Activated B cell treated with CpG ODN at 0.5 μM for 24 hours (primary cell): ENCODE measurements at regions not wholly inside any gene's neighbourhood (a gene's known extent, or its start where the extent isn't known, plus 50 kb on each side); places are given as distances from the start of the nearest gene placed in this dataset.

Source experiments
- ATAC-seq: fragments of 200-7000 bp; cut with Tn5 transposase; one replicate; pipeline ENCODE4 v1.10.0; 2021; ENCODE audit warnings: low read depth, mild to moderate bottlenecking, moderate library complexity
- CTCF ChIA-PET: fragments of 350-600 bp; sonication (Branson Sonifier 250); formaldehyde crosslinking; loops from one replicate; lab custom pipeline; 2021; ENCODE audit warnings: antibody characterized with exemption; lab: Charles Lee
- POLR2A ChIA-PET: fragments of 350-600 bp; sonication (Branson Sonifier 250); formaldehyde crosslinking; loops from one replicate; lab custom pipeline; 2021; ENCODE audit warnings: antibody characterized with exemption; lab: Charles Lee
- DNase-seq: peaks from one replicate; pipeline ENCODE4 v3.0.0; 2022
- H3K27ac Mint-ChIP-seq: one replicate; pipeline ENCODE4 v1.8.0; 2020; ENCODE audit warnings: mixed read lengths
- H3K27me3 Mint-ChIP-seq: one replicate; pipeline ENCODE4 v1.8.0; 2021; ENCODE audit warnings: mixed read lengths
- H3K36me3 Mint-ChIP-seq: one replicate; pipeline ENCODE4 v1.8.0; 2021; ENCODE audit warnings: low read depth, mixed read lengths
- H3K4me1 Mint-ChIP-seq: one replicate; pipeline ENCODE4 v1.8.0; 2021; ENCODE audit warnings: mixed read lengths
- H3K4me3 Mint-ChIP-seq: one replicate; pipeline ENCODE4 v1.8.0; 2020; ENCODE audit warnings: mild to moderate bottlenecking, mixed read lengths
- H3K9me3 Mint-ChIP-seq: one replicate; pipeline ENCODE4 v1.8.0; 2020; ENCODE audit warnings: mixed read lengths
- intact Hi-C: fragments of 100-400 bp; cut with micrococcal nuclease; formaldehyde crosslinking; loops from one replicate; pipeline ENCODE4 v1.15.1; 2024
- TF ChIP-seq, protein P1 (sequence below): fragments of 200-600 bp; IDR thresholded peaks from one replicate; pipeline ENCODE4 v1.8.0; 2022; ENCODE audit warnings: antibody characterized with exemption, mild to moderate bottlenecking

DNA sequence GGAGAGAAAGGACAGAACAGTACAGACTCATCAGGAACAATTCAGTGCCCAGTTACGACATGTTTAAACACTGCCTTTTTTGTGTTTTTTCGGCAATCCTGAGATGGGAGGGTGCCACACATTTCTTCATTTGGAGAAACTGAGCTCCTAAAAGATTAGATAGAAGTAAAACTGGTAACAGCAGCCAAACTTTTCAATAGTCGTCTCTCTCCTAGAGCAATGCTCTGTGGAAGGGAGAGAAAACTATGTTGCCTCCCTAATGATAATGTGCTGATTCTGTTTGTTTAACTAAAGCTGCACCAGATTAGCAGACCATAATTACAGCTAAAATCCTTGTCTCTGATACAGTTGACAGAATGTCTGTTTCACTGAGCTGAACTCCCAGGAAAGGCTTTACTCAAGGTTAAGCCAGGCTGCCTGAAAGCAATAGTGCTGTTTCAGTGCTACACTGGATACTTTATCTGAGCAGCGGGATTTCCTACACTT is 76.2 kb upstream of the CXADR start:
- H3K27me3 Mint-ChIP-seq = peaks cover 3% of the 10 kb centered on the region
- intact Hi-C loops = no loop called here
- no peak overlapping the region for H3K4me3 Mint-ChIP-seq
- no peaks in the 10 kb centered on the region for H3K4me1 Mint-ChIP-seq
- H3K27ac Mint-ChIP-seq = no peak overlapping the region
- CTCF ChIA-PET = no interaction called here
- POLR2A ChIA-PET = no interaction called here
- no peak for DNase-seq
- no peaks in the 10 kb centered on the region for H3K36me3 Mint-ChIP-seq
- ATAC-seq = no peak
- H3K9me3 Mint-ChIP-seq = no peaks in the 10 kb centered on the region
- TF ChIP-seq, protein P1, sequence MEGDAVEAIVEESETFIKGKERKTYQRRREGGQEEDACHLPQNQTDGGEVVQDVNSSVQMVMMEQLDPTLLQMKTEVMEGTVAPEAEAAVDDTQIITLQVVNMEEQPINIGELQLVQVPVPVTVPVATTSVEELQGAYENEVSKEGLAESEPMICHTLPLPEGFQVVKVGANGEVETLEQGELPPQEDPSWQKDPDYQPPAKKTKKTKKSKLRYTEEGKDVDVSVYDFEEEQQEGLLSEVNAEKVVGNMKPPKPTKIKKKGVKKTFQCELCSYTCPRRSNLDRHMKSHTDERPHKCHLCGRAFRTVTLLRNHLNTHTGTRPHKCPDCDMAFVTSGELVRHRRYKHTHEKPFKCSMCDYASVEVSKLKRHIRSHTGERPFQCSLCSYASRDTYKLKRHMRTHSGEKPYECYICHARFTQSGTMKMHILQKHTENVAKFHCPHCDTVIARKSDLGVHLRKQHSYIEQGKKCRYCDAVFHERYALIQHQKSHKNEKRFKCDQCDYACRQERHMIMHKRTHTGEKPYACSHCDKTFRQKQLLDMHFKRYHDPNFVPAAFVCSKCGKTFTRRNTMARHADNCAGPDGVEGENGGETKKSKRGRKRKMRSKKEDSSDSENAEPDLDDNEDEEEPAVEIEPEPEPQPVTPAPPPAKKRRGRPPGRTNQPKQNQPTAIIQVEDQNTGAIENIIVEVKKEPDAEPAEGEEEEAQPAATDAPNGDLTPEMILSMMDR = no peak

DNA sequence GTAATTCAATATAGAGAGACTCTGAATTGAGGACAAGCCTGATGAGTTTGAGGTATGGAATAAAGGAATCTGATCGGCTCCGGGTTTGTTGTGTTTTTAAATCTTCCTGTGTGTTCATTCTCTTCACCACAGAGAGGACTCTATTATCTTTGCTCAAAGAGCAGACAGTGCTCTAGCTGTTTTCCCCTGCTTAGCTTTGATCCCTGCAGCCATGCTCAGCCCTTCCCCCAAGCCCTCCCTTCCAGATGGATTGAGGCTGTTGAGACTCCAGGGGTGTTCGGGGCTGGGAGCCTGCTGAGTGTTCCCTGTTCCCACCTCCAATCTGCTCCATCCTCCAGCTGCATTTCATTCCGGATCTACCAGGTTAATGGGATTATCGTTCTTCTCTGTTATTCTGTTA is 74.2 kb upstream of the CXADR start:
- H3K36me3 Mint-ChIP-seq = no peaks in the 10 kb centered on the region
- intact Hi-C loops = no loop called here
- ATAC-seq (no peak), DNase-seq (no peak)
- H3K27me3 Mint-ChIP-seq = peaks cover 3% of the 10 kb centered on the region
- no peaks in the 10 kb centered on the region for H3K4me1 Mint-ChIP-seq
- POLR2A ChIA-PET = no interaction called here
- TF ChIP-seq, protein P1 = no peak
- H3K9me3 Mint-ChIP-seq = no peaks in the 10 kb centered on the region
- CTCF ChIA-PET = no interaction called here
- no peak overlapping the region for H3K4me3 Mint-ChIP-seq
- H3K27ac Mint-ChIP-seq = no peak overlapping the region

DNA sequence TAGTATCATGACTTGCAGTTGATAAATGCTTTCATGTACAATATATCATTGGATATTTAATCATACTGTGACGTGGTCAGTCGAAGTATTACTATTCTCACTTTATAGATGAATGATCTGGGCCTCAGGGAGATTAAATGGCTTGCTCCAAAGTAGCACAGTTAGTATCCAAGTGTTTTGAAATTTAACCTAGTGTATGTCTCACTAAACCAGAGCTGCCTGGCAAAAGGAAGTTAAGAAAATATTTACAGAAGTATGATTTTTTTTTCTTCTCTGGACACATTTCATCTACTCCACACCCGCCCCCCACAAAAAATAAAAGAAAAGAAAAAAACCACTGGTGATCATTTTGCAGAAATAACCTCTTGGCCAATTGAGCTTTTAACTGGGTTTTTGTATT is 71.9 kb upstream of the CXADR start:
- H3K4me1 Mint-ChIP-seq = no peaks in the 10 kb centered on the region
- CTCF ChIA-PET = no interaction called here
- POLR2A ChIA-PET = no interaction called here

DNA sequence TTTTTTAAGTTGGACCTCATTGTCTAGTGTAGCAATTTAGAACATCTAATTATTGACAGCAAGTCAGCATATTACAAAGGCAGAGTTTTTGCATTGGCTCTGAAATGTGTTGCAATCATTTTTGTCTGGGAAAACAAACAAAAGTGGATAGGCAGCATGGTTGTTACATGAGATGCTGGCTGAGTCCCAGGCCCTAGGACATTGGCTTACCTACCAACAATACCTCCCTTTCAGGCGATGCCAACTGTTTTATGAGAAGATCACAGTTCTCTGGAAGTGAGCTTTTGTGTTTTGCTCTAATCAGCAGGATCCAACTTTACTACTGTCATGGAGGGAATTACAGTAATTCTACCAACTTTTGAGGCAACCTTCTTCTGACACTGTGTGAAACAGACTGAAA is 71.5 kb upstream of the CXADR start:
- no peak overlapping the region for H3K4me3 Mint-ChIP-seq
- intact Hi-C loops = no loop called here
- TF ChIP-seq, protein P1 = no peak
- DNase-seq = no peak
- H3K9me3 Mint-ChIP-seq = no peaks in the 10 kb centered on the region
- CTCF ChIA-PET = no interaction called here
- H3K36me3 Mint-ChIP-seq = no peaks in the 10 kb centered on the region
- POLR2A ChIA-PET = no interaction called here
- H3K27ac Mint-ChIP-seq = no peak overlapping the region
- no peaks in the 10 kb centered on the region for H3K4me1 Mint-ChIP-seq
- no peak for ATAC-seq
- H3K27me3 Mint-ChIP-seq = peaks cover 3% of the 10 kb centered on the region

More for the DNA sequence above, 71.9 kb upstream of the CXADR start:
- no peak for ATAC-seq
- no peak overlapping the region for H3K27ac Mint-ChIP-seq
- no peaks in the 10 kb centered on the region for H3K36me3 Mint-ChIP-seq
- H3K9me3 Mint-ChIP-seq = no peaks in the 10 kb centered on the region
- intact Hi-C loops = no loop called here
- no peak overlapping the region for H3K4me3 Mint-ChIP-seq
- peaks cover 3% of the 10 kb centered on the region for H3K27me3 Mint-ChIP-seq
- DNase-seq = no peak
- TF ChIP-seq, protein P1 = no peak

DNA sequence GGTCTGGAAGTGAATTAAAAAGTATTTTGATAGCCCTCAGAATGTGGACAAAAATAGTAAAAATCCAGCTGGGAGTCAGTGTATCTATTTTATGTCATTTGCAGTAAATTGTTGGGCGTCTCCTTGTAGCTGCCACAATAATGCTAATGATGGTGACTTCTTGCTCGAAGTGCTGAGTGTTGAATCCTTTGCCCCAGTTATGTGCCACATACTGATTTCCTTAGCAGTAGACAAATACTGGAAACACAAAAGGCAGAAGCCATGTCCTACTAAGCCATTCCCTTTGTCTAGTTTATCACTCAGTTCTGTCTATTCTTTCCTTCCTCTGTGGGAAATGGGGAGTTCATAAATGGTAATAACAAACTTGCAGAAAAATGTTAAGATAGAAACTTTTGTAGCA is 70.7 kb upstream of the CXADR start:
- Mint-ChIP-seq H3K27me3 (peaks cover 3% of the 10 kb centered on the region), H3K4me3 (no peak overlapping the region), H3K9me3 (no peaks in the 10 kb centered on the region), H3K27ac (no peak overlapping the region), H3K4me1 (no peaks in the 10 kb centered on the region), H3K36me3 (no peaks in the 10 kb centered on the region)
- no peak for ATAC-seq
- no peak for DNase-seq
- POLR2A ChIA-PET = no interaction called here
- CTCF ChIA-PET = no interaction called here
- TF ChIP-seq, protein P1 = no peak
- intact Hi-C loops = no loop called here
